ENCODE measurements at regions not wholly inside any gene's neighbourhood (a gene's known extent, or its start where the extent isn't known, plus 50 kb on each side); places are given as distances from the start of the nearest gene placed in this dataset.

DNA sequence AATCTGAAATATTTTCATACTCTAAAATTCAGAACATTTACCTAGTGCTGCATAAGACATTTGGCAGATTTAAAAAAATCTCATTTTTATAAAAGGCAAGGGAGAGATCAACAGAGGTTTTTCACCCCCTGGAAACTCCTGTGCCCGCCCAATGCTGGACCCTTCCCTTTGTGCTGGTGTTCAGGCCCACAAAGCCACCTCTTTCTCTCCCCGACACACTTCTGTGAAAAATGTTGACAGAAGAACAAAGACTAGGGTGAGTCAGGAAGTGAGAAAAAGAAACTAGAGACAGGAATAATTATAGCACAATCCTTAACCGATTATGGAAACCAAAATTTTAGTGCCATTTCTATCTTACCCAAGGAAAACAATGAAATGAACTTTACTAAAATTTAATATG lies 197.7 kb upstream of the STXBP6 start:
- TF ChIP-seq, protein P1, sequence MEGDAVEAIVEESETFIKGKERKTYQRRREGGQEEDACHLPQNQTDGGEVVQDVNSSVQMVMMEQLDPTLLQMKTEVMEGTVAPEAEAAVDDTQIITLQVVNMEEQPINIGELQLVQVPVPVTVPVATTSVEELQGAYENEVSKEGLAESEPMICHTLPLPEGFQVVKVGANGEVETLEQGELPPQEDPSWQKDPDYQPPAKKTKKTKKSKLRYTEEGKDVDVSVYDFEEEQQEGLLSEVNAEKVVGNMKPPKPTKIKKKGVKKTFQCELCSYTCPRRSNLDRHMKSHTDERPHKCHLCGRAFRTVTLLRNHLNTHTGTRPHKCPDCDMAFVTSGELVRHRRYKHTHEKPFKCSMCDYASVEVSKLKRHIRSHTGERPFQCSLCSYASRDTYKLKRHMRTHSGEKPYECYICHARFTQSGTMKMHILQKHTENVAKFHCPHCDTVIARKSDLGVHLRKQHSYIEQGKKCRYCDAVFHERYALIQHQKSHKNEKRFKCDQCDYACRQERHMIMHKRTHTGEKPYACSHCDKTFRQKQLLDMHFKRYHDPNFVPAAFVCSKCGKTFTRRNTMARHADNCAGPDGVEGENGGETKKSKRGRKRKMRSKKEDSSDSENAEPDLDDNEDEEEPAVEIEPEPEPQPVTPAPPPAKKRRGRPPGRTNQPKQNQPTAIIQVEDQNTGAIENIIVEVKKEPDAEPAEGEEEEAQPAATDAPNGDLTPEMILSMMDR (IDR thresholded peaks at IDR 0.05) = no peak
- TF ChIP-seq POLR2A (IDR thresholded peaks at IDR 0.05) = no peak
- no peak for TF ChIP-seq EP300 (IDR thresholded peaks at IDR 0.05)
